Breast epithelium (tissue), 3 donors: ENCODE measurements at regions not wholly inside any gene's neighbourhood (a gene's known extent, or its start where the extent isn't known, plus 50 kb on each side); places are given as distances from the start of the nearest gene placed in this dataset.

Experiments
- CTCF ChIP-seq, 3 donors: fragments of 450-650 bp; IDR thresholded peaks; one replicate each; pipeline ENCODE4 v1.5.1; 2016 to 2017; ENCODE audit warnings: antibody characterized with exemption in 3 of 3, mild to moderate bottlenecking in 3 of 3, moderate library complexity in 3 of 3
- POLR2A ChIP-seq: fragments of 450-650 bp; IDR thresholded peaks from one replicate; pipeline ENCODE4 v1.6.1; 2016; ENCODE audit warnings: antibody characterized with exemption, mild to moderate bottlenecking, moderate library complexity

GRCh38 chr5:92991581-92992067, 589.4 kb downstream of the NR2F1-AS1 start:
- no peak for TF ChIP-seq CTCF (IDR thresholded peaks at IDR 0.05)
- no peak for TF ChIP-seq POLR2A
